Retinal pigment epithelial cell (primary cell): ENCODE measurements at regions not wholly inside any gene's neighbourhood (a gene's known extent, or its start where the extent isn't known, plus 50 kb on each side); places are given as distances from the start of the nearest gene placed in this dataset.

Experiments used
- DNase-seq: peaks from one replicate; pipeline ENCODE4 v3.0.0-alpha.2; 2010; ENCODE audit warnings: low read depth
- H3K4me3 ChIP-seq: 2 replicates; pipeline ENCODE4 v1.5.1; 2011; ENCODE audit warnings: mild to moderate bottlenecking, low read length, control low read depth, moderate library complexity
- TF ChIP-seq, protein P1 (sequence below): conservative IDR thresholded peaks from 2 replicates; pipeline ENCODE4 v1.5.1; 2011; ENCODE audit warnings: low read depth, low read length, control low read depth, inconsistent platforms

DNA sequence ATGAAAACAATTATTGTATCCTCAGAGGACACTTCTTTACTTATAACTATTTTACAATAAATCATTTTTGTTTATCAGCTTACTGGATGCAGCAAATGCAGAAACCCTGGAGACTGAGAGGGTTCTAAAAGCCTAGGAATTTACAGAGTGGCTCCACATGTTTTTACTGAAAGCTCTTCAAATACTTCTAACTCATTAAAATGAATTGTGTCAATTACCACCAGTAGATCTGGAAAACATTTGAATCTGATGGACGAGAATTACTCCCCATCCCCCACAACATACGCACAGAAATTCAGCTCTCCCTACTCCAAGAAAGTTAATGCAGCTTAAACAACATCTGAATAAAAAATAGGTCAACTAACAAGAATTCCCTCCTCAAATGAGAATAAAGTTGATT lies 319.8 kb upstream of the FIGN start:
- no peak for DNase-seq
- TF ChIP-seq, protein P1, sequence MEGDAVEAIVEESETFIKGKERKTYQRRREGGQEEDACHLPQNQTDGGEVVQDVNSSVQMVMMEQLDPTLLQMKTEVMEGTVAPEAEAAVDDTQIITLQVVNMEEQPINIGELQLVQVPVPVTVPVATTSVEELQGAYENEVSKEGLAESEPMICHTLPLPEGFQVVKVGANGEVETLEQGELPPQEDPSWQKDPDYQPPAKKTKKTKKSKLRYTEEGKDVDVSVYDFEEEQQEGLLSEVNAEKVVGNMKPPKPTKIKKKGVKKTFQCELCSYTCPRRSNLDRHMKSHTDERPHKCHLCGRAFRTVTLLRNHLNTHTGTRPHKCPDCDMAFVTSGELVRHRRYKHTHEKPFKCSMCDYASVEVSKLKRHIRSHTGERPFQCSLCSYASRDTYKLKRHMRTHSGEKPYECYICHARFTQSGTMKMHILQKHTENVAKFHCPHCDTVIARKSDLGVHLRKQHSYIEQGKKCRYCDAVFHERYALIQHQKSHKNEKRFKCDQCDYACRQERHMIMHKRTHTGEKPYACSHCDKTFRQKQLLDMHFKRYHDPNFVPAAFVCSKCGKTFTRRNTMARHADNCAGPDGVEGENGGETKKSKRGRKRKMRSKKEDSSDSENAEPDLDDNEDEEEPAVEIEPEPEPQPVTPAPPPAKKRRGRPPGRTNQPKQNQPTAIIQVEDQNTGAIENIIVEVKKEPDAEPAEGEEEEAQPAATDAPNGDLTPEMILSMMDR: no peak
- no peak overlapping the region for H3K4me3 ChIP-seq

DNA sequence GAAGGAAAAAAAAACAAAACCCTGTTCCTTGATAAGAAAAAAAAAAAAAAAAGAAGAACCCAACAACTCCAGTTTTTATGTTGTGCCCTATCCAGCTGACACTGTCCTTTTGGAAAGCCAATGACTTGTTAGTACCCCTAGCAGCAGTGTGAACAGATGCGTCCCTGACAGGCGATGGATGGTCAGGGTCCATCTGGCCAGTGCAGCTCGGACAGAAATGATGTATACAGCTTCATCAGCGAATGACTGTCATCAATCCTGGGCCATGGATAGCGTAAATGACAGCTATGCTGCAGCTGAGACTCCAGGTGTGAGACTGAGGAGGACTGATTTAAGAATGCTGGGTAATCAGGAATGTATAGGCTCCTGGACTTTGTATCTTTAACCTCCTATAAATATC lies 318.8 kb upstream of the FIGN start:
- DNase-seq: no peak
- TF ChIP-seq, protein P1: no peak
- no peak overlapping the region for H3K4me3 ChIP-seq

DNA sequence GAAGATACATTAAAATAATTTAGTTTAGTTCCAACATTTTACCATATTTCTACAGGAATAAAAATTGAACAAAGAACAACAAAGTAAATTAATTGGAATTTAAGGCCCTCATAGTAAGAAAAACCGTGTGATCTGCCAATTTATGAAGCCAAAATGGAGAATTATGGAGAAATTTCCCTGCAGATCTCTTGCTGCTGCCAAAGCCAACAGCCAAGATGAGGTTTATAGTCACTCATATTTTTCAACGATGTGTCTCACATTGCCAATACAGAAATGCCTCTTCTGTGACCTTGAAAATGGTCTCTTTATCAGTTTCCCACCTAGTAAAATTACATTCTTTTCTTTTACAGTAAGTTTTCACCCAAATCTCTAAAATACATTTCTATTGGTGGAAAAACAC lies 317.2 kb upstream of the FIGN start:
- TF ChIP-seq, protein P1: no peak
- no peak overlapping the region for H3K4me3 ChIP-seq
- no peak for DNase-seq

DNA sequence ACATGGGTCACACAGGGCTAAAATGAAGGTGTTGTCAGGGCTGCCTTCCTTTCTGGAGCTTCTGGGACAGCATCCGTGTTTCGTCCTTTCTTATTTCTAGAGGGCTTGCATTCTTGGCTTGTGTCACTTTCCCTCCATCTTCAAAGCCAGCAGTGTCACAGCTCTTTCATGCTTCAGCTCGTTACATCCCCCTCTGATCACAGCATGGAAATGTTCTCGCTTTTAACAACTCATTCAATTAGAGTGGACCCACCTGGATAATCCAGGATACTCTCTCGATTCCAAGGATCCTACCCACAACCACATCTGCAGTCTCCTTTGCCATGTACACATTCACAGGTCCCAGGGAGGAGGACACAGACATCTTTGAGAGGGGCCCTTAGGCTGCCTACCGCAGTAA lies 316.2 kb upstream of the FIGN start:
- TF ChIP-seq, protein P1: no peak
- no peak for DNase-seq
- no peak overlapping the region for H3K4me3 ChIP-seq

DNA sequence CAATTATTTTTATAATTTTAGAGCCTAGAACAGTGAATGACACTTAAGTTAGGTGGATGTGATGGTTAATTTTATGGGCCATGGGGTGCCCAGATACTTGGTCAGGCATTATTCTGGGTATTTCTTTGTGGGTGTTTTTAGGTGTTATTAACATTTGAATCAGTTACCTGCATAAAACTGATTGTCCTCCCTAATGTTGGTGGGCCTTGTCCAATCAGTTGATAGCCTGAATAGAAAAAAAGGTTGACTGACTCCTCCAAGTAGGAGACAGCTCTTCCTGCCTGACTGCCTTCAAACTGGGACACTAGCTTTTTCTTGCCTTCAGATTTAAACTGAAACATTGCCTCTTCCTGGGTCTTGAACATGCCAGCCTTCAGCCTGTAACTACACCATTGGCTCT lies 312.9 kb upstream of the FIGN start:
- TF ChIP-seq, protein P1: no peak
- DNase-seq: no peak
- H3K4me3 ChIP-seq: no peak overlapping the region

DNA sequence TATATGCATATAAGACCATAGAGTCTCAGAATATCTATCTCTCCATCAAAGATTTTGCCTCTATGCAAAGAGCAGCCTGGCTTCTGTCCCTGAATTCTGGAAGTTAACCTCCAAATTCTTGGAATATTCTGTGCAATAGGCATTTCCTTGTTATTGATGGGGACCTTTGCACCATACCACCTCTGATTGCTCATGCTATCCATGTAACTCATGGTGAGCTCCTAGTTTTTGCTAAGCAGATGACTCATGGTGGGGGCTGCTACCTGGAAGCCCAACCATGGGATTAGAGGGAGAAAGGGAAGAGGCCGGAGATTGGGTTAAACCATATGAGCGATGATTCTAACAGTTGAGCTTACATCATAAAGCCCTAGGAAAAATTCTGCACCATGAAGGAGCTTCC lies 310.2 kb upstream of the FIGN start:
- no peak overlapping the region for H3K4me3 ChIP-seq
- TF ChIP-seq, protein P1: no peak
- DNase-seq: no peak

DNA sequence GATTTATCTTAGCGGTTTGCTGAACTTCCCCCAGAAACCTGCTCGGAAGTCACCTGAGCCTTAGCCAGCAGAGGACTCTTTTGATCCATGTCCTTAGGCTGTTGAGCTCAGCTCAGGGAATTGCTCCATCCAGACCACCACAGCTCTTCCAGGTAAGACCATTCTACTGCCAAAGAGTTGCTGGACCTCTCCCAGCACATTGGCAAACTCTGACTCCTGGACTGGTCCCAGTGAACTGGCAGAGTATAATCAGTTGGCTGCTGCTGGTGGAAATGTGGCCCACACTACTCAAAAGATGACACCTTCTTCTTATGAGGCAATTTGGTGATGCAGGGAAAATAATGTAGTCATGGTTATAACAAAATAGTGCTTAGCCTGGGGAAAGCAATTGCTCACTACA lies 308.8 kb upstream of the FIGN start:
- DNase-seq: no peak
- no peak overlapping the region for H3K4me3 ChIP-seq
- TF ChIP-seq, protein P1: no peak
